ENCODE measurements at regions not wholly inside any gene's neighbourhood (a gene's known extent, or its start where the extent isn't known, plus 50 kb on each side); places are given as distances from the start of the nearest gene placed in this dataset.

DNA sequence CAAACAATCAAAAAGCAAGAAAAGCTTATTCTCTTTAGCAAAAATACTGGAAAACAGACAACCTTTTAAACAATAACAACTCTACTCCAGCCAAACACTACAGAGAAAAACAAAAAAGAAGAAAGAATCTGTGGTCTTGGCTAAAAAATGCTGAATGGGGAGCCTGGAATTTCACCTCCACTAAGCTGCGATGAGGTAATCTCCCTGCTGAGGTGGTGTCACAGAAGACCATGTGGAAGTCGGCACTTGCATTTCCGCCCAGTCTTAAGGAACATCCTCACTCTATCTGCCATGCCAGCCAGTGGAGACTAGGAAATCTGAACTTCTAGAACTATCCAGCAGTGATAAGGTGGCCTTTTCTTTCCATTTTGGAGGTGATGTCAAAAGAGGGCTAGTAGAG lies 1026.8 kb upstream of the EPHA7 start:
- 57 to 89% (median 73%) methylated on average over 3 of the region's 3 CpGs for WGBS, 5 donors

DNA sequence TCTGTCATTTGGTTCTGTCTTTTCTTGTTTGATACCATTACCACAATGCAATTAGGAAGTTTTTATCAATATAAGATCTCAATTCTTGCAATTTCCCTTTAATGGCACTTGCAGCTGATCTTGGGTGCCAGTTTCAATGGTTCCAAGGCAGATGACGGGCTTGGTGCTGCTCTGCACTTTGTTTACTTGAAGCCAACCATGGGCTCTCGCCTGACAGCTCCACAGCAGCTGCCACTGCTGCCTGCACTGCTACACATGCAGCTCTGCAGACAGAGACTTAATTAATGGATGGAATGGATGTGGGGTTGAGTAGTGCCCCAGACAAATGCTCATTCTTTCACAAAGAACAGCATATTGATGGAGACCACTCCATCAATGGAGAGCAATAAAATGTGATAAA lies 1024.3 kb upstream of the EPHA7 start:
- no peaks in the 10 kb centered on the region for H3K36me3 ChIP-seq
- WGBS, 5 donors: 43 to 73% (median 54%) methylated on average over 2 of the region's 2 CpGs
- H3K4me3 ChIP-seq: no peak overlapping the region
- no peak for TF ChIP-seq POLR2AphosphoS5 (IDR thresholded peaks at IDR 0.05)
- TF ChIP-seq POLR2A (IDR thresholded peaks at IDR 0.05): no peak
- TF ChIP-seq, protein P1, sequence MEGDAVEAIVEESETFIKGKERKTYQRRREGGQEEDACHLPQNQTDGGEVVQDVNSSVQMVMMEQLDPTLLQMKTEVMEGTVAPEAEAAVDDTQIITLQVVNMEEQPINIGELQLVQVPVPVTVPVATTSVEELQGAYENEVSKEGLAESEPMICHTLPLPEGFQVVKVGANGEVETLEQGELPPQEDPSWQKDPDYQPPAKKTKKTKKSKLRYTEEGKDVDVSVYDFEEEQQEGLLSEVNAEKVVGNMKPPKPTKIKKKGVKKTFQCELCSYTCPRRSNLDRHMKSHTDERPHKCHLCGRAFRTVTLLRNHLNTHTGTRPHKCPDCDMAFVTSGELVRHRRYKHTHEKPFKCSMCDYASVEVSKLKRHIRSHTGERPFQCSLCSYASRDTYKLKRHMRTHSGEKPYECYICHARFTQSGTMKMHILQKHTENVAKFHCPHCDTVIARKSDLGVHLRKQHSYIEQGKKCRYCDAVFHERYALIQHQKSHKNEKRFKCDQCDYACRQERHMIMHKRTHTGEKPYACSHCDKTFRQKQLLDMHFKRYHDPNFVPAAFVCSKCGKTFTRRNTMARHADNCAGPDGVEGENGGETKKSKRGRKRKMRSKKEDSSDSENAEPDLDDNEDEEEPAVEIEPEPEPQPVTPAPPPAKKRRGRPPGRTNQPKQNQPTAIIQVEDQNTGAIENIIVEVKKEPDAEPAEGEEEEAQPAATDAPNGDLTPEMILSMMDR (IDR thresholded peaks at IDR 0.05 in 8 of 11, conservative IDR thresholded peaks at IDR 0.05 in 3 of 11): no peak
- no peaks in the 10 kb centered on the region for H3K9me3 ChIP-seq
- no peaks in the 10 kb centered on the region for H3K4me1 ChIP-seq
- DNase-seq: no peak
- no peak overlapping the region for H3K27ac ChIP-seq
- intact Hi-C loops (cut with DNase I; ENCODE audit: low total_unique reads): no loop called here
- H3K27me3 ChIP-seq (replicated peaks in 1 of 7): no peaks in the 10 kb centered on the region

More for the DNA sequence above, 1026.8 kb upstream of the EPHA7 start:
- Histone ChIP-seq H3K9me3 (peaks cover 0 to 4% (median 0%) of the 10 kb centered on the region in 8 donors), H3K4me1 (no peaks in the 10 kb centered on the region), H3K27ac (no peak overlapping the region), H3K27me3 (replicated peaks in 1 of 7) (no peaks in the 10 kb centered on the region), H3K4me3 (no peak overlapping the region), H3K36me3 (no peaks in the 10 kb centered on the region)
- TF ChIP-seq POLR2AphosphoS5 (IDR thresholded peaks at IDR 0.05) (no peak), POLR2A (IDR thresholded peaks at IDR 0.05) (no peak)
- TF ChIP-seq, protein P1 (IDR thresholded peaks at IDR 0.05 in 8 of 11, conservative IDR thresholded peaks at IDR 0.05 in 3 of 11): no peak
- no peak for DNase-seq
- intact Hi-C loops (cut with DNase I; ENCODE audit: low total_unique reads): no loop called here

- no peaks in the 10 kb centered on the region for H3K4me1 ChIP-seq
- TF ChIP-seq POLR2AphosphoS5 (IDR thresholded peaks at IDR 0.05) (no peak), POLR2A (IDR thresholded peaks at IDR 0.05) (no peak)
- TF ChIP-seq, protein P1 (IDR thresholded peaks at IDR 0.05 in 8 of 11, conservative IDR thresholded peaks at IDR 0.05 in 3 of 11): no peak
- H3K9me3 ChIP-seq: peaks cover 0 to 43% (median 19%) of the 10 kb centered on the region in 8 donors
- no peaks in the 10 kb centered on the region for H3K36me3 ChIP-seq
- intact Hi-C loops (cut with DNase I; ENCODE audit: low total_unique reads): no loop called here
- no peaks in the 10 kb centered on the region for H3K27me3 ChIP-seq (replicated peaks in 1 of 7)
- no peak overlapping the region for H3K4me3 ChIP-seq
- DNase-seq: no peak
- H3K27ac ChIP-seq: no peak overlapping the region
Observed at GRCh38 chr6:94424692-94425091, 1005.3 kb upstream of the EPHA7 start.

DNA sequence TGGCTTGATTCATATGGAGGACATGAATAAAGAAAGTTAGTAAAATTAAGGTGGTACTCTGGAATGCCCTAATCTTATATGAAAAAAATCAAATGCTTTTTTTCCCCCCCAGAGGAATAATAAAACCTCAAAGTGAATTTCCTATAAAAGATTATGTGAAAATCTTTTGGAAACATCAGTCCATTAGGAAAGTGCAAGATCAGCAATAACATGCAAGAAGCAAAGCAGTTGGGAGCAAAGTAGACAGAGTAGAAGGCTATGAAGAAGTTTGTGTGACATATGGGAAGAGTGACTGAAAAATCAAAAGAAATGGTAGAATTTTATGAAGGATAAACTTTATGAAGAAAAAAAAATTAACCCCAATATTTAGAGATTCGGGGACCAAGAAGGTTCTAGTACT lies 998.0 kb upstream of the EPHA7 start:
- intact Hi-C loops (cut with DNase I; ENCODE audit: low total_unique reads): no loop called here
- no peaks in the 10 kb centered on the region for H3K4me1 ChIP-seq
- no peak overlapping the region for H3K27ac ChIP-seq
- DNase-seq: no peak
- H3K36me3 ChIP-seq: no peaks in the 10 kb centered on the region
- 61 to 87% (median 73%) methylated on average over 1 of the region's 1 CpG for WGBS, 5 donors
- no peaks in the 10 kb centered on the region for H3K9me3 ChIP-seq
- no peak overlapping the region for H3K4me3 ChIP-seq
- no peaks in the 10 kb centered on the region for H3K27me3 ChIP-seq (replicated peaks in 1 of 7)
- TF ChIP-seq, protein P1 (IDR thresholded peaks at IDR 0.05 in 8 of 11, conservative IDR thresholded peaks at IDR 0.05 in 3 of 11): no peak
- TF ChIP-seq POLR2A (IDR thresholded peaks at IDR 0.05): no peak
- no peak for TF ChIP-seq POLR2AphosphoS5 (IDR thresholded peaks at IDR 0.05)
